ENCODE measurements at regions not wholly inside any gene's neighbourhood (a gene's known extent, or its start where the extent isn't known, plus 50 kb on each side); places are given as distances from the start of the nearest gene placed in this dataset.
"Not testable (repeated sequence)": the region's sequence is repeated elsewhere in the genome, so short reads cannot be mapped to it uniquely, and the experiment has no call there.

GRCh38 chr10:80720549-80720948 is 182.8 kb downstream of the SH2D4B start:
- POLR2A ChIA-PET: no interaction called here
- intact Hi-C loops (cut with micrococcal nuclease): no loop called here
- TF ChIP-seq CTCF (IDR thresholded peaks at IDR 0.05): no peak
- TF ChIP-seq EZH2 (IDR thresholded peaks at IDR 0.05; ENCODE audit: borderline replicate concordance, insufficient read depth, low read depth, low read length, poor library complexity, severe bottlenecking): no peak

GRCh38 chr10:80728354-80728753 is 190.7 kb downstream of the SH2D4B start:
- H3K9ac ChIP-seq (ENCODE audit: low read length); H3K27me3 ChIP-seq (replicated peaks in 1 of 4; ENCODE audit: control extremely low read depth in 1 of 4, control insufficient read depth in 3 of 4, insufficient read depth in 4 of 4, low read length in 3 of 4); DNase-seq; CTCF ChIA-PET; H3K4me2 ChIP-seq (replicated peaks; ENCODE audit: low read depth, low read length, poor library complexity, severe bottlenecking); intact Hi-C loops (cut with micrococcal nuclease); H3K79me2 ChIP-seq (ENCODE audit: control insufficient read depth, insufficient read depth, low read length); POLR2A ChIA-PET; H2AFZ ChIP-seq (ENCODE audit: insufficient read depth, low read depth, low read length, poor library complexity, severe bottlenecking); H3K4me3 Mint-ChIP-seq; H3K9me3 ChIP-seq (ENCODE audit: control extremely low read depth in 1 of 3, control insufficient read depth in 2 of 3, insufficient read depth in 1 of 3, low read length in 2 of 3); H3K4me1 ChIP-seq (ENCODE audit: control insufficient read depth in 2 of 2, insufficient read depth in 2 of 2, low read length in 2 of 2); H3K9me3 Mint-ChIP-seq (ENCODE audit: insufficient read depth); H3K4me1 Mint-ChIP-seq; H4K20me1 ChIP-seq (ENCODE audit: control insufficient read depth, insufficient read depth, low read length, poor library complexity, severe bottlenecking); H3K27ac ChIP-seq (ENCODE audit: low read length in 2 of 2); ATAC-seq (ENCODE audit: low read depth); H3K36me3 ChIP-seq (replicated peaks in 1 of 2; ENCODE audit: control extremely low read depth in 1 of 2, control insufficient read depth in 1 of 2, extremely low read depth in 1 of 2, insufficient read depth in 2 of 2, low read length in 1 of 2); H3K4me3 ChIP-seq (ENCODE audit: control extremely low read depth in 1 of 5, extremely low read depth in 1 of 5, insufficient read depth in 1 of 5, low read depth in 2 of 5, low read length in 4 of 5); H3K27ac Mint-ChIP-seq: not testable (repeated sequence)
- 86% methylated on average over 6 of the region's 15 CpGs for WGBS (ENCODE audit: insufficient coverage)
- peaks cover 15% of the 10 kb centered on the region for H3K27me3 Mint-ChIP-seq

More at GRCh38 chr10:80720549-80720948, 182.8 kb downstream of the SH2D4B start:
- Histone ChIP-seq H3K9ac (ENCODE audit: low read length) (no peak overlapping the region), H2AFZ (ENCODE audit: insufficient read depth, low read depth, low read length, poor library complexity, severe bottlenecking) (no peak overlapping the region), H3K4me3 (ENCODE audit: control extremely low read depth in 1 of 5, extremely low read depth in 1 of 5, insufficient read depth in 1 of 5, low read depth in 2 of 5, low read length in 4 of 5) (no peak overlapping the region), H3K4me1 (ENCODE audit: control insufficient read depth in 2 of 2, insufficient read depth in 2 of 2, low read length in 2 of 2) (no peaks in the 10 kb centered on the region), H3K9me3 (ENCODE audit: control extremely low read depth in 1 of 3, control insufficient read depth in 2 of 3, insufficient read depth in 1 of 3, low read length in 2 of 3) (no peaks in the 10 kb centered on the region), H4K20me1 (ENCODE audit: control insufficient read depth, insufficient read depth, low read length, poor library complexity, severe bottlenecking) (no peaks in the 10 kb centered on the region), H3K27me3 (replicated peaks in 1 of 4; ENCODE audit: control extremely low read depth in 1 of 4, control insufficient read depth in 3 of 4, insufficient read depth in 4 of 4, low read length in 3 of 4) (no peaks in the 10 kb centered on the region), H3K36me3 (replicated peaks in 1 of 2; ENCODE audit: control extremely low read depth in 1 of 2, control insufficient read depth in 1 of 2, extremely low read depth in 1 of 2, insufficient read depth in 2 of 2, low read length in 1 of 2) (no peaks in the 10 kb centered on the region), H3K4me2 (replicated peaks; ENCODE audit: low read depth, low read length, poor library complexity, severe bottlenecking) (no peak overlapping the region), H3K79me2 (ENCODE audit: control insufficient read depth, insufficient read depth, low read length) (no peaks in the 10 kb centered on the region), H3K27ac (ENCODE audit: low read length in 2 of 2) (no peak overlapping the region)
- ATAC-seq (ENCODE audit: low read depth) (no peak), DNase-seq (no peak)
- Mint-ChIP-seq H3K9me3 (ENCODE audit: insufficient read depth) (peaks cover 5% of the 10 kb centered on the region), H3K4me3 (no peak overlapping the region), H3K27me3 (peaks cover 4% of the 10 kb centered on the region), H3K4me1 (no peaks in the 10 kb centered on the region), H3K27ac (no peak overlapping the region)
- CTCF ChIA-PET: no interaction called here
- WGBS (ENCODE audit: insufficient coverage): no CpG with 5 or more reads among the region's 3 CpGs

All from B cell (primary cell).